Gastroesophageal sphincter (tissue), 4 donors: ENCODE measurements at regions not wholly inside any gene's neighbourhood (a gene's known extent, or its start where the extent isn't known, plus 50 kb on each side); places are given as distances from the start of the nearest gene placed in this dataset.
"Not testable (repeated sequence)": the region's sequence is repeated elsewhere in the genome, so short reads cannot be mapped to it uniquely, and the experiment has no call there.

ENCODE experiments used
- ATAC-seq: fragments of 150-250 bp; one replicate; pipeline ENCODE4 v1.9.1; 2016; ENCODE audit warnings: mild to moderate bottlenecking, moderate library complexity
- H3K27ac ChIP-seq, 4 donors: fragments of 200-600 bp; sonication (generic) in 3 of 4; 1 replicate in 3 of 4; 2 replicates in 1 of 4; pipeline ENCODE4 v1.5.1; 2016 to 2019
- H3K27me3 ChIP-seq: fragments of 200-600 bp; sonication (generic); one replicate; pipeline ENCODE4 v1.5.1; 2019
- H3K36me3 ChIP-seq, 2 donors: fragments of 200-600 bp; sonication (generic); one replicate each; pipeline ENCODE4 v1.5.1; 2019; ENCODE audit warnings: control low read depth in 1 of 2
- H3K4me1 ChIP-seq, 3 donors: fragments of 200-600 bp; sonication (generic); 1 replicate in 2 of 3; 2 replicates in 1 of 3; pipeline ENCODE4 v1.5.1; 2016 to 2019; ENCODE audit warnings: control low read depth in 2 of 3
- H3K4me3 ChIP-seq, 2 donors: fragments of 200-600 bp; sonication (generic); one replicate each; pipeline ENCODE4 v1.5.1; 2019; ENCODE audit warnings: mild to moderate bottlenecking in 1 of 2, moderate library complexity in 1 of 2
- H3K9me3 ChIP-seq, 3 donors: fragments of 200-600 bp; sonication (generic); one replicate each; pipeline ENCODE4 v1.5.1; 2017 to 2019; ENCODE audit warnings: control low read depth in 2 of 3
- EP300 ChIP-seq: sonication (generic); formaldehyde crosslinking; IDR thresholded peaks from one replicate; pipeline ENCODE4 v1.6.1; 2017; ENCODE audit warnings: antibody characterized with exemption, mild to moderate bottlenecking
- POLR2A ChIP-seq, 2 donors: fragments of 450-650 bp; IDR thresholded peaks; one replicate each; pipeline ENCODE4 v1.6.1; 2017; ENCODE audit warnings: antibody characterized with exemption in 2 of 2, mild to moderate bottlenecking in 2 of 2, moderate library complexity in 1 of 2
- POLR2AphosphoS5 ChIP-seq: sonication (generic); formaldehyde crosslinking; IDR thresholded peaks from one replicate; pipeline ENCODE4 v1.6.1; 2017; ENCODE audit warnings: antibody characterized with exemption
- WGBS, 2 donors: methylation state at CpG; one replicate each; pipeline ENCODE4 v1.1.5; 2018; ENCODE audit warnings: low coverage in 1 of 2; 5-methylcytosine and 5-hydroxymethylcytosine counted together
- TF ChIP-seq, protein P1 (sequence below), 4 experiments: fragments of 200-600 bp in 2 of 4; fragments of 450-650 bp in 2 of 4; sonication (generic) in 1 of 4; IDR thresholded peaks; one replicate each; pipeline ENCODE4 v1.5.1; 2017 to 2019; ENCODE audit warnings: antibody characterized with exemption in 4 of 4, mild to moderate bottlenecking in 2 of 4, moderate library complexity in 2 of 4

DNA sequence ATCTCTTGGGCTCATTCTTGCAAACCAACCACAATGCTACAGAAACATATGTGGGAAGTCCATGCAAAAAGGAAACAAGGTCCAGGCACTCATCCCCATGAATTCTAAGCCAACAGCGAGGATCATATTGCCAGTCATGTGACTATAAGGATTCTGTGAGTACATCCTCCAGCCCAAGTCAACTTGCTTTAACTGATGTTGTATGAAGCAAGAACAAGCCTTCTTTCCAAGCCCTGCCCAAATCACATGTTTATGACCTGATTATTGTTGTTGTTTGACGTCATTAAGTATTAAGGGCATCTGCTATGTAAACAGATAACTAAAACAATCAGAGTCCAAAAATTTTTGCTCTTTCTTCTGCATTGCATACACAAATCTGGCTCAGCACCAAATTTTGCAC, 78.2 kb upstream of the MON1B start:
- ATAC-seq = no peak
- TF ChIP-seq POLR2AphosphoS5 (no peak), POLR2A (IDR thresholded peaks at IDR 0.05) (no peak), EP300 (no peak)
- TF ChIP-seq, protein P1, sequence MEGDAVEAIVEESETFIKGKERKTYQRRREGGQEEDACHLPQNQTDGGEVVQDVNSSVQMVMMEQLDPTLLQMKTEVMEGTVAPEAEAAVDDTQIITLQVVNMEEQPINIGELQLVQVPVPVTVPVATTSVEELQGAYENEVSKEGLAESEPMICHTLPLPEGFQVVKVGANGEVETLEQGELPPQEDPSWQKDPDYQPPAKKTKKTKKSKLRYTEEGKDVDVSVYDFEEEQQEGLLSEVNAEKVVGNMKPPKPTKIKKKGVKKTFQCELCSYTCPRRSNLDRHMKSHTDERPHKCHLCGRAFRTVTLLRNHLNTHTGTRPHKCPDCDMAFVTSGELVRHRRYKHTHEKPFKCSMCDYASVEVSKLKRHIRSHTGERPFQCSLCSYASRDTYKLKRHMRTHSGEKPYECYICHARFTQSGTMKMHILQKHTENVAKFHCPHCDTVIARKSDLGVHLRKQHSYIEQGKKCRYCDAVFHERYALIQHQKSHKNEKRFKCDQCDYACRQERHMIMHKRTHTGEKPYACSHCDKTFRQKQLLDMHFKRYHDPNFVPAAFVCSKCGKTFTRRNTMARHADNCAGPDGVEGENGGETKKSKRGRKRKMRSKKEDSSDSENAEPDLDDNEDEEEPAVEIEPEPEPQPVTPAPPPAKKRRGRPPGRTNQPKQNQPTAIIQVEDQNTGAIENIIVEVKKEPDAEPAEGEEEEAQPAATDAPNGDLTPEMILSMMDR (IDR thresholded peaks at IDR 0.05) = no peak
- 64 to 72% methylated on average over 2 of the region's 2 CpGs for WGBS, 2 donors

DNA sequence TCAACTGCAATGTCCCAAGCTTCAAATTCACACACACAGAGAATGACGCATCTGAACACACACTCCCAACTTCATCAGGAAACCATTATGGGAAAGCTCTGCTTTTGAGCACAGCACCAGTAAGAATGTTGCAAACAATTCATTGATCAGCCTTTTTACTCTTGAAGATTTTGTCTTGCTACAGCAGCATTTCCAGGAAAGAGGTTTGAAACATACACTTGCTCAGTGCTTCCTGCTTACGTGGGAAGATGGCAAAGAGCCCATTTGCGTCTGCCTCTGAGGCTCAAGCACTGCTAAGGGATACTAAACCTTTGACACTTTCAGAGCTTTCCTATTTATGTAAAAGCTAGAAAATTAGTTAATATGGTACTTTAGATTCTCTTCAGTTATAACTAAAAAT, 77.2 kb upstream of the MON1B start:
- H3K36me3 ChIP-seq = no peaks in the 10 kb centered on the region
- TF ChIP-seq, protein P1 (IDR thresholded peaks at IDR 0.05) = no peak
- no peak for TF ChIP-seq EP300
- TF ChIP-seq POLR2AphosphoS5 = no peak
- ATAC-seq = no peak
- peaks cover 9% of the 10 kb centered on the region for H3K27me3 ChIP-seq
- no peak overlapping the region for H3K27ac ChIP-seq
- no peaks in the 10 kb centered on the region for H3K4me1 ChIP-seq
- H3K9me3 ChIP-seq = no peaks in the 10 kb centered on the region
- no peak overlapping the region for H3K4me3 ChIP-seq
- 27 to 80% methylated on average over 2 to 3 of the region's 3 CpGs for WGBS, 2 donors

More for the DNA sequence above, 78.2 kb upstream of the MON1B start:
- Histone ChIP-seq H3K4me3 (no peak overlapping the region), H3K27ac (no peak overlapping the region), H3K36me3 (no peaks in the 10 kb centered on the region), H3K27me3 (peaks cover 7% of the 10 kb centered on the region), H3K9me3 (no peaks in the 10 kb centered on the region), H3K4me1 (no peaks in the 10 kb centered on the region)

DNA sequence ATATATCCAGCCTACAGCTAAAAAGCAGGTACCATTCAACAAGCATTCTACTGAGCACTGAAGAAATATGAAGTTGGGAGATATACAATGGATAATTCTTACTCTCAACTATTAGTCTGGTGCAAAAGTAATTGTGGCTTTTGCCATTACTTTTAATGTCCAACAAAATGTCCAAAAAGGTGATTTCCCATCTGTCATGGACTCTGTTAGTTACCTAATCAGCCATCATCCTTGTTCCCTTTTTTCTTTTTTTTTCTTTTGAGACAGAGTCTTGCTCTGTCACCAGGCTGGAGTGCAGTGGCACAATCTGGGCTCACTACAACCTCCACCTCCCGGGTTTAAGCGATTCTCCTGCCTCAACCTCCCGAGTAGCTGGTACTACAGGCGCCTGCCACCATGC, 76.6 kb upstream of the MON1B start:
- peaks cover 10% of the 10 kb centered on the region for H3K27me3 ChIP-seq
- not testable (repeated sequence) for H3K9me3 ChIP-seq, H3K27ac ChIP-seq, H3K36me3 ChIP-seq, H3K4me1 ChIP-seq, ATAC-seq, H3K4me3 ChIP-seq
- 92% methylated on average over 2 of the region's 4 CpGs; no CpG with 5 or more reads in 1 of the 2 donors for WGBS, 2 donors

DNA sequence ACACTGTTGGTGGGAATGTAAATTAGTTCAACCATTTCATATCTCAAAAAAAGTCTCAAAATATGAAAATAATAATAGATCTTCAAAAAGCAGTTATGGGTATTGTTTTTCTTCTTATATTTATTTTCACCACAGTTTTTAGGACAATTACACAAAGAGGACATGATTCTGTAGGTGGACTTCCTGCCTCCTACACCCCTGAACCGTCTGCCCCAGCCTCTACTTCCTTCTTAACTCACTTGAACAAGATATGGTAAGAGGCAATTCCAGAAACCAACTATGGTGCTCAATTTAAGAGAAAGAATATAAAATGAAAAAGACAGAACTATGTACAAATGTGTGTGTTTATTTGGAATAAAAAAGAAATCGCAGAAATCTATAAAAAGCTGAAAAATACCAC, 74.1 kb upstream of the MON1B start:
- TF ChIP-seq EP300 = no peak
- no peak for TF ChIP-seq POLR2AphosphoS5
- TF ChIP-seq, protein P1 (IDR thresholded peaks at IDR 0.05) = no peak
- no peak for TF ChIP-seq POLR2A (IDR thresholded peaks at IDR 0.05)
- Histone ChIP-seq H3K4me3 (no peak overlapping the region), H3K27ac (no peak overlapping the region), H3K9me3 (no peaks in the 10 kb centered on the region), H3K36me3 (no peaks in the 10 kb centered on the region), H3K4me1 (no peaks in the 10 kb centered on the region), H3K27me3 (peaks cover 10% of the 10 kb centered on the region)
- ATAC-seq = no peak
- 45% methylated on average over 2 of the region's 2 CpGs for WGBS, 2 donors

DNA sequence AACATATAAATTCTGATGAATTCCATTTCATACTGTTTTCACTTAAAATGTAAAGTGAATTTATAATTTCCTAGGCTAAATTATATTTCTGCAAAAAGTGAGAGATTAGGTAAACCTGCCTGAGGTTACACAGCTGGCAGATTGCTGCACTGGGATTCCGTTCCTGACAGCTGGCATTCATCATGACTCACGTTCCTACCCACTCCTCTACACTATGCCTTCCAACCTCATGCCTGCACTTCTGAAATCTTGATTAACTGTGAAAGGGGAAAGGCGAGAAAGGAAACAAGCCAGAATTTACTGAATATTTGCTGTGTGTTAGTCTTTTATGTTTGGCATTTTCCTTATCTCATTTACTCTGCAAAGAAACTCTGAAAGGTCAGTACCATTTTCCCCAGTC, 73.3 kb upstream of the MON1B start:
- H3K9me3 ChIP-seq = no peaks in the 10 kb centered on the region
- ATAC-seq = no peak
- peaks cover 10% of the 10 kb centered on the region for H3K27me3 ChIP-seq
- H3K4me1 ChIP-seq = no peaks in the 10 kb centered on the region
- TF ChIP-seq, protein P1 (IDR thresholded peaks at IDR 0.05) = no peak
- TF ChIP-seq POLR2AphosphoS5 (no peak), POLR2A (IDR thresholded peaks at IDR 0.05) (no peak), EP300 (no peak)
- no peak overlapping the region for H3K4me3 ChIP-seq
- no peaks in the 10 kb centered on the region for H3K36me3 ChIP-seq
- WGBS, 2 donors = 29 to 41% methylated on average over 3 of the region's 3 CpGs
- no peak overlapping the region for H3K27ac ChIP-seq
